GM21447 (cell line): ENCODE measurements at regions not wholly inside any gene's neighbourhood (a gene's known extent, or its start where the extent isn't known, plus 50 kb on each side); places are given as distances from the start of the nearest gene placed in this dataset.
A peak's percentile ranks its signal among the peaks of the same experiment; 100 is the strongest.
"Not testable (repeated sequence)": the region's sequence is repeated elsewhere in the genome, so short reads cannot be mapped to it uniquely, and the experiment has no call there.

ENCODE experiments used
- ATAC-seq: cut with Tn5 transposase; IDR thresholded peaks from one replicate; pipeline ENCODE4 v1.9.1; 2021; ENCODE audit not compliant: unreplicated experiment

DNA sequence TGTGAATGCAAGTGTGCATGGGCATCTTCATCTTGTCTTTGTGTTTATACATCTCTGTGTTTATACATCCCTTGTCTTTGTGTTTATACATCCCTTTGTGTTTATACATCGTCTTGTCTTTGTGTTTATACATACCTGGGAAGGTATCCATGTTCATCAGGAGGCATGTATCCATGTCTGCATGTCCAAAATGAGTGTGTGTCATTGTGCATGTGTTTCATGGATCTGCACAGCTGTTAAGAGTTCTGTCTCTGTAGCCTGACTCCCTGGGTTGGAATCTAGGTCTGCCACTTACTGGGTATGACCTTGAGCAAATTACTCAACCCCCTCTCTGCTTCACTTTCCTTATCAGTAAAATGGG is 50.1 kb upstream of the SIRPA start:
- no peak for ATAC-seq

DNA sequence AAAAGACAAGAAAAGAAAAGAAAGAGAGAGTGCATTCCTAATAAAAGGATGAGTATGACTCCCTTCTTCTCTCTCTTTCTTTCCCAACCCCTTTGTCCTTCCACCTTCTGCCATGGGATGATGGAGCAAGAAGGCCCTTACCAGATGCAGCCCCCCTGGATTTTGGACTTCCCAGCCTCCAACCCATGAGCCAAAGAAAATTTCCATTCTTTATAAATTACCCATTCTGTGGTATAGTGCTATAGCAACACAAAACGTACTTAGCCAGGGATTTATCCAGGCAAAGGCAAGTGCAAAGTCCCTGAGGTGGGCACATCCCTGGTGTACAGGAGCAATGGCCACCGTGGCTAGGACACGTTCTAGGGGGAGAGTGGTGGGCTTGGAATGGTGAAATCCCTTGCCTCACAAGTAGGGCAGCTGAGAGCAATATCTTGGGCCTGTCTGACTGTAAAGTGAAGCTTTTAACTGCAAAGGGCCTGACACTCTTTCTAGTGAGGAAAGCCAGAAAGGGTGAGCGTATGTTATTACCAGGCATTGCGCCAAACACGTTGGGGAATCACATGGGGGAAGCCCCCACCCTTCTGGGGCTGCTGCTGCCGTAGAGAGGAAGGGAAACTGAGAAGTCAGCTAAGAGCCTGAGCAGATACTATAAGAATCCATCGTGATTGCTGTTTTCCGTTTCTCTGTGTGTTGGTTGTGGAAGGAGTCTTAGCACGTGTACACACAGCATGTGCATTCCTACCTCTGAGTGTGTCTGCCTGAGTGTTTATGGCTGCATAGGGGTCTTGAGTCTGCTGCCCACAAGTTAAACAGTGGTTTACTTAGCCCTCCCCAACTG is 50.7 kb upstream of the SIRPA start:
- ATAC-seq, result peak; percentile 96

DNA sequence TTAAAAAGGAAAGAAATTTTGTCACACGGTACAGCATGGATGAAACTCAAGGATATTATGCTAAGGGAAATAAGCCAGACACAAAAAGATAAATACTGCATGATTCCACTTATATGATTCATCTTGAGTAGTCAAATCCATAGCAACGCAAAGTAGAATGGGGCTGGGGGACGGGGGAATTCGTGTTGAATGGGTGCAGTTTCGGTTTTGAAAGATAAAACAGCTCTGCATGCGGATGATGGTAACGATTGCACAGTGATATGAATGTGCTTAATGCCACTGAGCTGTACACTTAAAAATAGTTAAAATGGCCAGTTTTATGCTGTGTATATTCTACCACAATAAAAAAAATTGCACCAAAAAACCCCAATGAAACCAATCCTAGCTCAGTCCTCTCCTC is 52.9 kb upstream of the SIRPA start:
- ATAC-seq, result no peak

DNA sequence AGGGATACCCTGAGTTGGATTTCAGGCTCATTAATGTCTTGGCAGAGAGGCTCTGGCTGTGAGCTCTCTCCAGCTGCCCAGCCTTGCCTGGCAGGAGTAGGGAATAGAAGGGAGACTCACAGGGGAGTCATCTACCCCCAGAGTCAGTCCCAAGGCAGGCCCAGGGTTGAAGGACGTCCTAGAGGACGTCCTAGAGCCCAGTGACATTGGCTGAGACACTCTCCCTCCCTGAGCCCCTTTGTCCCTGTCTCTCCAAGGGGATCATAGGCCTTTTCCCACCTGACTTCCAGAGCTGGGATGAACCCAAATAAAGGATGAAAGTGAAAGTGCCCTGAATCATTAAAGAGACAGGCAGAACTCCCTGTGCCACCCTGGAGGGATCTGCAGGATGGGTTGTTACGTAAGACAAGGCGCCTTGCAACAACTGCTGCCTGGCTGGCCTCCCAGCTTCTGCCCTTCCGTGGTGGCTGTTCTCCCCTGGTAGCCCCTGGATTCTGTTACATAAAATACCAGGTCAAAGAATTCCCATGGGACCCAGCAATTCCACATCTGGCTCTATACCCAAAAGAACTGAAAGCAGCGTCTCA is 53.6 kb upstream of the SIRPA start:
- no peak for ATAC-seq

DNA sequence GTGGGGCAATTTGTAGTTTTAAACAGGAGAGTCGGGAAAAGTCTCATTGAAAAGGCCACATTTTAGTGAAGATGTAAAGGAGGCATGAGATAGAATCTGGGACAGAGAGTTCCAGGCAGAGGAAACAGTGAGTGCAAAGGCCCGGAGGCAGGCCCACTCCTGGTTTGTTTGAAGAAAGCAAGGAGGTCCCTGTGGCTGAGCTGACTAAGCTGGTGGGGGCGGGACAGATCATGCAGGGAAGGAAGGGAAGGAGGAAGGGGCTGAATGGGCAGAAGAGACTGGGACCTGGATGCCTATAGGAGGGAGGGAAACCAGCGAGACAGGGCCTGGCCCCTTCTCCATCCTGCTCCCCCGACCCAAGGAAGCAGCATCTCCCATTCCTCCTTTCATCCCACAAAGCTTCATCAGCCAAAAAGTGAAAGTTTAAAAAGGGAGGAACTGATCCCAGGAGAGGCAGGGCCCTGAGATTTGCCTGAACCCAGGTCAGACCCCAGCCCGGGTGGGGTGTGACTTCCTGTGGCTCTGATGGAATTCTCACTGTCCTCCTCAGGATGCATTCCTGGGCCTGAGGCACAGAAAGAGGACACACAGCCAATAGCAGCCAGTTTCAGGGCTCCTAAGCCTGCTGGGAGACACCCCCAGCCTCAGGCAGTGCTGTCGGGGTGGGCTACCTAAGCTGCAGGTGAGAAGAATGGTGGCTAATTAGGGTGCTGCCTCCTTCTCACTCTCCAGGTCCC is 54.2 kb upstream of the SIRPA start:
- ATAC-seq, result no peak

DNA sequence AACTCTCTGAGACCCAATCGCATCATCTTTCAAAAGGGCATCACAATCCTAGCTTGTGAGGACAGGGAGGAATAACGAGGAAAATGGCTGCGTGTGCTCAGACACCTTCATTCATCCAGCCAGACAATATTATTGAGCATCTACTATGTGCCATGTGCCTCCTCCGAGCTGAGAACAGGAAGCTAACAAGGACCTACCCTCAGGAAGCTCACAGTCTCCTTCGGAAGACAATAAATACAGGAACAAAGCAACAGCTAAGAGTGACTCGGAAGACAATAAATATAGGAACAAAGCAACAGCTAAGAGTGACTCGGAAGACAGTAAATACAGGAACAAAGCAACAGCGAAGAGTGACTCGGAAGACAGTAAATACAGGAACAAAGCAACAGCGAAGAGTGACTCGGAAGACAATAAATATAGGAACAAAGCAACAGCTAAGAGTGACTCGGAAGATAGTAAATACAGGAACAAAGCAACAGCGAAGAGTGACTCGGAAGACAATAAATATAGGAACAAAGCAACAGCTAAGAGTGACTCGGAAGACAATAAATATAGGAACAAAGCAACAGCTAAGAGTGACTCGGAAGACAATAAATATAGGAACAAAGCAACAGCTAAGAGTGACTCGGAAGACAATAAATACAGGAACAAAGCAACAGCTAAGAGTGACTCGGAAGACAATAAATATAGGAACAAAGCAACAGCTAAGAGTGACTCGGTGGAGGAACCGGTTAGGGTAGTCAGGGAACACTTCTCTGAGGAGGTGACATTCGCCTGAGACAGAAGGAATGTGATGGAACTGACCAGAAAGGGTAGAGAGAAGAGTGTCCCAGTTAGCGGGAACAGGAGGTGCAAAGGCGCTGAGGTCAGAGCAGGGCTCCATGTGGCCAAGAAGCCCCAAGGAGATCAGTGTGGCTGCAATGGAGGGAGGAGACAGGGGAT is 55.6 kb upstream of the SIRPA start:
- not testable (repeated sequence) for ATAC-seq

DNA sequence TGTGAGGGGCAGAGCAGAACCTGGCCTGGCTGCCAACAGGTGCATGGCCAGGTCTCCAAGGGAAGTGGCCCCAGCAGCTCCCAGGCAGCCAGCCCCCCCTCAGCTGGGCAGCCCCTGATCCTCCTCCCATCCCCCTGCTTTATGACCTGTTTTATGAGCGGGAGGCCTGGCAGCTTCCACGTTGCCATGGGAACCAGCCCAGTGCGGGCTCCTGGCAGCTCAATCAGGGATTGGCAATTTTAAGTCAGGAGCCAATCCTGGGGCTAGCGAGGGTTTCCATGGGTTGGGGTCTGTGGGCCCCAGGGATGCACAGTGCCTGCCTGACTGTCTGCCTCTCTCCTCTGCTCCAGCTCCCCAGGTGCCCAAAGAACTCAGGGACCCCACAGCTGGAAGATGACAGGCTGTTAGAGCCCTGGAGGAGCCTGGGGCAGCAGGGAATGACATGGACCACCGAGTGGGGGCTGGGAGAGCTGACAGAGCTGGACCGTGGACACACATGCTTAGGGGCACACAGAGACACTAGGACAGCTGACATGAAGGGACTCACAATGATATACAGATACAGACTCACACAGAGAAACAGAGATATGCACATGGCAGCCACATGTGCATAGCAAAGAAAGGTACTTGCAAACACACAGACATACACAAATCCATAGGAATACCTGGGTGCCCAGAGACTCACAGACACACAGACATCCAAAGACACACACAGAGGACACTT is 56.5 kb upstream of the SIRPA start:
- ATAC-seq, result no peak

DNA sequence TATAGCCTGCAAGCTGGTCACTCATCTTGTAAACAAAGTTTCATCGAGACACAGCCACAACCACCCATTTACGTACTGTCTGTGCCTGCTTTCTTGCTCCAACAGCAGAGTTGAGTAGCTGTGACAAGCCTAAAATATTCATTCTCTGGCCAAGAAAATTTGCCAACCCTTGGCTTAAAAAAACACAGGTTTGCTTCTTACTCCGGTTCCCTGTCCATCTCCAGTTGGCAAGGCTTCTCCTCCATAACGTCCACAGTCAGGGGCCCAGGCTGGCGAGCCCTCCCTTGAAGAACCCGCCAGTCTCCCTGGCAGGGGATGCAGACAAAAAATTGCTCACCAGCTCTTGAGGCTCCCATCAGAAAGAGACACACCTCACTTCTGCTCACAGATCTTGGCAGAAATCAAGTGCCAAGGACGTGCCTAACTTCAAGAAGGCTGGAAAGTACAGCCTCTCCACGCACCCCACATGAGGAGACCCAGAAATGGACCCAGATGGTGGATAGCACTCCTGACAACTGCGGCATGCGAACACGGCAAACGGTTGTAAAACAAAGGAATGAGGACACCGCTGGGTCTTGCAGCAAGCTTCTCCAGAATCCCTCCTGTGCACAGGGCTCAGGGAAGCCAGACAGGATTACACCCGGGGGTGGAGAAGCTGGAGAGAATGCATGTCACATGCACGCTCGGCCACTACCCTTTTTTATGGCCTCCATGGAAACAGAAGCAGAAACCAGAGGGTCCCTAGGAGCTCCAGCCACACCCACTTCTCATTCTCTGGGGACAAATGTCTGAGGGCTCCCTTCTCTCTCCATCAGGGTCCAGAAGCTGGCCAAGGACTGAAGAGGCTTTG is 59.8 kb upstream of the SIRPA start:
- ATAC-seq, result no peak

DNA sequence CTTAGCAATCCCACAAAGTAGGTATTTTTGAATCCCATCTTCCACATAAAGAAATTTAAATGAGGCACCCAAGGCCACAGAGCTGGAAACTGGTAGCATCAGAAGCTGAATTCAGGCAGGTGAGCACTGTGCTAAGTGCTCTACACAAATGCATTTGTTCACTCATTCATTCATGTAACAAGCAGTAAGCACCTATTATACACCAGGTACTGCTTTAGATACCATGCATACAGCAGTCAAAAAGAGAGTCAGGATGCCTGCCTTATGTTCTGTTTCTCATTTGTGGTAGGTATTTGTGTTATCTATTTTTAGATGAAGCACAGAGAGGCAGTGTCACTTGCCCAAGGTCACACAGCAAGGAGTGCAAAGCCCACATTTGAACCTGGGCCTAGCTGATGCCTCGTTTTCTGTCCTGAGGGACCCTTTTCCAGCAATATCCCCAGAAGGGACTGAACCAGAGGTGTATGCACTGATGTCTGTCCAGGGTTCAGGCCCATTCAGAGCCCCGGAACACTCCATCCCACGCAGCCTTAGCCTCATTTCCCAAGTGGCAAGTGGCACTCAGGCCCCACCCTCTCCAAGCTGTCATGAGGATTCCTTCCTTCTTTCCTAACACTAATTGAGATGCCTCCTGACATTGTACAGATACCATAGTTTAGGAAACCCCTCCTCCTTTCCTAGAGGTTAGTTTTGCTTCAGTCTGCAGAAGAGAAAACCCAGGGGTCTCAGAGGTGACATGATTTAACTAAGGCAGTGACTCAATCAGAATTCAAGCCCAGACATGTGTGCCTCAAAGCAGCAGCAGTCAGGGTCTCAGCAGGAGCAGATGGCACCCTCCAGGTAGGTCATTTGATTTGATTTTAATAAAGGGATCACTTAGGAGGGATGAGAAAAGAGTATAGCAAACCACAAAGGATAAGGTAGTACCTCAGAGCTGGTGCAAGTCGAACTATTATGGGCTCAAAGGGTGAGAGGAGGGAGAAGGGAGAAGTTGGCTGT is 61.2 kb upstream of the SIRPA start:
- ATAC-seq, result no peak

DNA sequence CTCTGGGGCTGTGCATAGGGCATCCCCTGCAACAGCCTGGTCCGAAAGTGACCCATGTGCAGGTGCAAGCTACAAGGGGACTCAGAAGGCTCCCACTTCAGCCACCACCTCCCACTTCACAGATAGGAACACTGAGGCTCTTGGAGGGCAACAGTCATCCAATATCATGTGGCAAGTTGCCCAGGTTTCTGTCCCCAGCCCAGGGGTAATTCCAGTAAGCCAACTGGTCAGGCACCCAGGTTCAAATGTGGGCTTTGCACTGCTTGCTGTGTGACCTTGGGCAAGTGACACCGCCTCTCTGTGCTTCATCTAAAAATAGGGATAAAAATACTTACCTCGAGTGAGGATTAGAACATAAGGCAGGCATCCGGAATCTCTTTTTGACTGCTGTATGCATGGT is 62.0 kb upstream of the SIRPA start:
- ATAC-seq, result no peak

DNA sequence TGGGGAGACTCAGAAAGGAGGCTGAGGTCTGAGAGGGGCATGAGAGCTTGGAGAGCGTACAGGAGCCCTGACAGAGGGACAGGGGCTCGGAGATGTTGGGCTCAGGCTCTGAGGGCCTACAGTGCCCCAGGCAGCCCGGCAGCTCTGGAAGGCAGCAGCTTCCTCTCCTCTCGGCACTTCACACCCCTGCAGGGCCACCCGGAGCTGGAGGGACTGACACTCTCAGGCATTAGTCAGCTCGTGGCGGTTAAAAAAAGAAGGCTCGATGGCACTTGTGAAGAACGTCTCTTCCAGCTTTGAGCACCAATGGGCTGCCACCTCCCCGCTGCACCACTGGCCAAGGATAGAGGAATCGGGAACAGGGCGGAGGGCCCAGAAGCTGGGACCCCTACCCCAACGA is 62.6 kb upstream of the SIRPA start:
- no peak for ATAC-seq

DNA sequence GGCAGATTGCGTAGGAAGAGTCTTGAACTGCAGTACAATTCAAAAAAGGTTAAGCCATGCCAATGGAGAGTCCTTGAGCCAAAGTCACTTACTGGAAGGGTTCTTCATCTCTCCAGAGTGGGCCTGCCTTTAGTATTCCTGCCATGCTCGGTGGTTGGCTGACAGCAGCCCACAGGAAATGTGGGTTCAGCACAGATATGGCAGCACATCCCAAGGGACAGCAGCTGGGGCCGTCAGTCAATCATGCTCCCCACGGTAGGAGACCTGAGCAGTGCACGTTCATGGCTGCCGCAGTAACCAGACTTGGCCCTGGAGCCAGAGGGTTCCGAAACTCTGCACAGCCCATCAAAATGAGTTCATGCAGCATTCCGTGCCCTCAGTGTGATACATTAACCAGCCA is 63.6 kb upstream of the SIRPA start:
- no peak for ATAC-seq

DNA sequence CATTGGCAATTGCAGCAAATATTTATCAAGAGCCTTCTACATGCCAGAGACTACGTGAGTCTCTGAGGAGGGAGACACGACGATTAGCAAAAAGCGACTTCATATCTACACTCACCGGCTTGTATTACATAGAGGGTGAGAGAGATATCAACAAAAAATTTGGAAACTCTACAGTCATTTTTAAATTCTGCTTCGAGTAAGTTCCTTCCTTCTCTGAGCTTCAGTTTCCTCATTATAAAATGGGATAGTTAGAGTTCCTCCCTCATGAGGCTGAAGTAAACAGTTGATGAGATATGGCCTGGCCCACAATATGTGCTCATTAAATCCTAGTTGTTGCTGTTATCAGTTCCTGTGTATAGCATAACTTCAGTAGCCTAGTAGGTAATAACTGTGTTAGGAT is 64.1 kb upstream of the SIRPA start:
- no peak for ATAC-seq

DNA sequence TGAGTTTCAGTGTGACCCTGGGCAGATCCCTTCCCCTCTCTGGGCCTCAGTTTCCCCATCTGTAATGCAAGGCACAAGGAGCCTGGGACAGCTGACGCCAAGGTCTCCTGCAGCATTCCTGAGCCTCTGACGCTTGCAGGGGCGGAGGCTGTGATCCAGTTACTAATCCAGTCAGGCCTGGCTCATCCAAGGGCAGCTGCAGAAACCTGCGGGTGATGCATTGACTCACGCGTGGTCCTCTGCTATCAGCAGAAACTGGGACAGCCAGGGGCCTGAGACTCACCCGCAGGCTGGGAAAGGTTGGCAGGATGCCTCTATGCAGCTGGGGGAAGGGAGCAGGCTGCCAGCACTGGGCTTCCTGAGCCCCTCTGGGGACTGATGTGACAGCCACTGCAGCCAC is 65.0 kb upstream of the SIRPA start:
- ATAC-seq, result no peak

DNA sequence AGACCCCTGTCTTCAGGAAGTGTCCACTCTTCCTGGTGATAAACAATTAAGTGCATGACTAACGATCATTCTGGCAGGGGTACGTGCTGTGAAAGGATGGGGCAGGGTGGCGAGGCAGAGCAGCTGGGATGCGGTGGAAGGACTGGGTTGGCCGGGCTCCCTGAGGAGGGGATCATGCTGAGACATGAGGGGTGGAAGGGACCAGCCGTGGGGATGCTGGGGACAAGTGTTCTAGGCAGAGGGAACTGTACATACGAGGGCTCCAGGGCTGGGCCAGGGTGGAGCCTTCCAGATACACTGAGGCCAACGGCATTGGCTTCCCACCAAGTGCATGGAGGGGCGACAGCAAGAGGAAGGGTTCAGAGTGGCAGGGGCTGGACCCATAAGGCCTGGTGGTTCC is 65.7 kb upstream of the SIRPA start:
- ATAC-seq, result no peak

DNA sequence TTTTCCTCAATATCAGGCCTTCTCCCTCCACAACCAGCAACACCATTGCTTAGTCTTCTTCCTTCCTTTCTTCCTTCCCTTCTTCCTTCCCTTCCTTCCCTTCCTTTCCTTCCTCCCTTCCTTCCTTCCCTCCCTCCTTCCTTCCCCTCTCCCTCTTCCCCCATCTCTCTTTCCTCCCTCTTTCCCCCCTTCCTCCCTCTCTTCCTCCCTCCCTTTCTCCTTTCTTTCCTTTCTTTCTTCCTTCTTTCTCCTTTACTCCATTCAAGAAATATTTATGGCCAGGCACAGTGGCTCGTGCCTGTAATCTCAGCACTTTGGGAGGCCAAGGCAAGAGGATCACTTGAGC is 66.4 kb upstream of the SIRPA start:
- ATAC-seq, result no peak

DNA sequence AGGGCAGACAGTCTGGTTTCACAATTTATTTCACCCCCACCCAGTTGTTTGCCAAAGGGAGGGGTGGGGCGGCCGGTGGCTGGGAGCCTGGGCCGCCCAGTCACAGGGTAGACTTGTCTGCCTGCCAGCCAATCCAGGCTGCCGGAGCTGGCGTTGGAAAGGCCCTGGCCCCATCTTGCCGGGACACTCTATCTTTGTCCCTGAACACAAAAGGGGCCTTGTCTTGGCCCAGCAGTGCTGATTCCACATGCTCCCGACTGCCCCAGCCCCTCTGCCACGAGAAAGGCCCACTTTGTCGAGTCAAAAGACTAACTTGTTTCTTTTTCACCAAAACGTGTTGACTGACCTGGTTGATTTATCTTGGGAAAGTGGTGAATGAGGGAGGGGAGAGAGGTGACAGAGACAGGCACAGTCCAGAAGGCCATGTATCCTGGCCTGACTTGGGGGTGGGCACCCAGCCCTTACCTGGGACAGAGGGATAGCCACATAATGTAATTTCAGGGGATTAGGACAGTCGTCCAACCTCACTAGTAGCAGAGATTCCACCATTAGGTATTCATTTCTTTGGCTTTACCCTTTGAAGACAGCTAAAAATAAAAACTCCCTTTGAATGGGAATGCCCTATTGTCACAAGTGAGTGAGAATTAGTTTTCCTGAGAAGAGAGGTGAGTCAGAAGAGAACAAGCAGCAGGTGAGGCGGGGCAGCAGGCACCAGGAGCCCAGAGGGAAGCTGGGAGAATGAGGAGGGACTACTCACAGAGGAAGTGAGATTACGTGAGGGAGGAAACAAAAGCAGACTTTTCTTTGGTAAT is 67.0 kb upstream of the SIRPA start:
- no peak for ATAC-seq

DNA sequence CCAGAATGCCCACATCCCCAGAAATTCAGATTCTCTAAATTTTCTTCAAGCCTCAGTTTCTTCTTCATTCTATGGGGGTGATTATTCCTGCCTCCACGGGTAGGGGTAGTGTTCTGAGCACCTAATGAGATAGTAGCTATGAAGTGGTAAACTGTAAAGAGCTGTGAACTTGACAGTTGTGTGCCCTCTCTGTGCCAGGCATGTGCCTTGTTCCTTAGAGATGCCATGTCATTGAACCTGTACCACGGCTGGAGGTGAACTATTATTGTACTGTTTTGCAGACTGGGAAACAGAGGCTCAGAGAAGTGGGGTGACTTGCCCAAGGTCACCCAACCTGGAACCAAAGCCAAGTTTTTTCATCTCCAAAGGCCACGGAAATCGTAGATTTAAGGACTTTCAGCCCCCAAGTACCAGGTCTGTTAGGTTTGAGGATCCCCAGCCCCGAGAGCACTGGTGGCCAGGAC is 67.7 kb upstream of the SIRPA start:
- ATAC-seq, result no peak
